ENCODE measurements at regions not wholly inside any gene's neighbourhood (a gene's known extent, or its start where the extent isn't known, plus 50 kb on each side); places are given as distances from the start of the nearest gene placed in this dataset.

DNA sequence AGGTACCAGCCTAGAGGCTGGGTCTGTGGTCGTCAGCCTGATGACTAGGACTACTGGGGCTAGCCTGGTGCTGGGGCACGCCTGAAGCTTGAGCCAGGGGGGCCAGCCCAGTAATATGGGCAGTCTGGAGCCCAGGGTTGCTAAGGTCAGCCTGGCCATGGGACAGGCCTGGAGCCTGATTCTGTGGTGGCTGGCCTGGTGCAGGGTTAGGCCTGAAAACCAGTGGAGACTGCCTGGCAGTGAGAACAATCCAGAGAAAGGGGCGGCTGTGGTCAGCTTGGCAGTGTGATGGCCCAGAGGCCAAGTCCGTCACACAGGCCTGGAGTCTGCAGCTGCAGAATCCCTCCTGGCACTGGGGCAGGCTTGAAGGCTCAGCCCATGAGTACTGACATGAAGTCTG is 445.8 kb downstream of the SATB2 start:
- H3K36me3 ChIP-seq (ENCODE audit: control insufficient read depth, insufficient read depth, low read length), result no peaks in the 10 kb centered on the region
- no peak overlapping the region for H3K9ac ChIP-seq (ENCODE audit: low read length)
- H3K27me3 ChIP-seq (ENCODE audit: control insufficient read depth, insufficient read depth, low read length), result no peaks in the 10 kb centered on the region
- no peak overlapping the region for H3K4me3 ChIP-seq (ENCODE audit: low read length)
- H3K27ac ChIP-seq (ENCODE audit: low read depth, low read length), result no peak overlapping the region
- no peaks in the 10 kb centered on the region for H3K4me1 ChIP-seq (ENCODE audit: control insufficient read depth, insufficient read depth, low read length)

DNA sequence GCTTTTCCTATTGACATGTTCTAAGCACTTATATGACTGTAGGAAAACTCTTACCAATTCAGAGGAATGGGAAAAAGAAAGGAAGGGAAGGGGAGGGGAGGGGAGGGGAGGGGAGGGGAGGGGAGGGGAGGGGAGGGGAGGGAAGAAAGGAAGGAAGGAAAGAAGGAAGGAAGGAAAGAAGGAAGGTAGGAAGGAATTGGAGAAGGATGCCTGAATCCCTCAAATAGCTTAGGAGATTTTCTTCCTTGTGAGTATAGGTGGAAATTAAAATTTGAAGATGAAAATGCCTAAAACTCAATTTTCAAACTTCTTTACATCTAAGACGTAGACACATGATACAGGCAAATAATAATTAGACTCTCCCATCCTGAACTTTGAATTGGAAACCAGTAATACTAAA is 463.1 kb downstream of the SATB2 start:
- Histone ChIP-seq H3K27ac (ENCODE audit: low read depth, low read length) (no peak overlapping the region), H3K36me3 (ENCODE audit: control insufficient read depth, insufficient read depth, low read length) (no peaks in the 10 kb centered on the region), H3K4me3 (ENCODE audit: low read length) (no peak overlapping the region), H3K9ac (ENCODE audit: low read length) (no peak overlapping the region), H3K4me1 (ENCODE audit: control insufficient read depth, insufficient read depth, low read length) (no peaks in the 10 kb centered on the region), H3K27me3 (ENCODE audit: control insufficient read depth, insufficient read depth, low read length) (no peaks in the 10 kb centered on the region)

DNA sequence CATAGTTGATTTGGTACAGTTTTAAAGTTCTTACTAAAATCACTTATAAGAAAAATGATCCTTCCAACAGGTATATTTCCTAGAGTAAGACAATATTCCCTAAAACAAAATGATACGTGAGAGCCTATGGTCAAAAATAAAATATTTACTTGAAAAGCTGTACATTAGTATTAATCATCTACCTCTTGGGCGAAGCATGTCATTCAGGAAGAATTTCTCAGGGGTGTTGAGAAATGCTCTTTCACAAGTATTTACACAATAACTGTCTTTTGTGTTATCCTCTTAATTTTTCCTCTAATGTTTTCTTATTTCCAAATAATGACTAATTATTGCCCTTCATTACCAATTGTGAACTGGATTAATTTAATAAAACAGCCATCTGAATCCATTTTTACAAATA is 466.3 kb downstream of the SATB2 start:
- Histone ChIP-seq H3K27me3 (ENCODE audit: control insufficient read depth, insufficient read depth, low read length) (no peaks in the 10 kb centered on the region), H3K4me1 (ENCODE audit: control insufficient read depth, insufficient read depth, low read length) (no peaks in the 10 kb centered on the region), H3K9ac (ENCODE audit: low read length) (no peak overlapping the region), H3K4me3 (ENCODE audit: low read length) (no peak overlapping the region), H3K27ac (ENCODE audit: low read depth, low read length) (no peak overlapping the region), H3K36me3 (ENCODE audit: control insufficient read depth, insufficient read depth, low read length) (no peaks in the 10 kb centered on the region)

DNA sequence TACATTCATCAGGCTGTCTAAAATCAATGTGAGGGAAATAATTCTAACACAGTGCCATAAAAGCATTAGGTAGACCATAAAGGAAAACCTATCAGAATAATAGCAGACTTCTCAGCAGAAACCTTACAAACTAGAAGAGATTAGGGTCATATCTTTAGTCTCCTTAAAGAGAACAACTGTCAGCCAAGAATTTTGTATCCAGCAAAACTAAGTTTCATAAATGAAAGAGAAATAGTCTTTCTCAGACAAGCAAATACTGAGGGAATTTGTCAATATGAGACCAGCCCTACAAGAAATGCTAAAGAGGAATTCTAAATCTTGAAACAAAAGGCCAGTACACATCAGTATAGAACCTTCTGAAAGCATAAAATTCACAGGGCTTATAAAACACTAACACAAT is 482.0 kb downstream of the SATB2 start:
- H3K9ac ChIP-seq (ENCODE audit: low read length), result no peak overlapping the region
- H3K36me3 ChIP-seq (ENCODE audit: control insufficient read depth, insufficient read depth, low read length), result no peaks in the 10 kb centered on the region
- H3K27ac ChIP-seq (ENCODE audit: low read depth, low read length), result no peak overlapping the region
- no peaks in the 10 kb centered on the region for H3K27me3 ChIP-seq (ENCODE audit: control insufficient read depth, insufficient read depth, low read length)
- H3K4me3 ChIP-seq (ENCODE audit: low read length), result no peak overlapping the region
- no peaks in the 10 kb centered on the region for H3K4me1 ChIP-seq (ENCODE audit: control insufficient read depth, insufficient read depth, low read length)

DNA sequence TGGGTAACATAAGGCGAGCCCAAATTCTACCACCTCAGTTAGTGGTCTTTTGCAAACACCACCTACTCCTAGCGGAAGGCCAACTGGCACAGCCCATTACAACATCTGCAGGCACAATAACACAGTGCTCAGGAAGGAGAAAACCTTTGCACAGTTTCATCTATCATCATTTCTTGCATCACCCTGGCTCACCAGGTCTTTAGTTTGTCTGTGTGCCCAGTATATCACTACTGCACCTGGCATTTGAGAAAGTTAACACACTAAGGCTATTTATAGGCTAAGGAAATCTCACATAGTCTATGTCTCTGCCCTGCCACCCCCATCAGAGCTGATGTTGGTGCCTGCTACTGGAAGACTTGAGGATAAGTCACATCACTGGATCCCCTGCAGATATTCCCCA is 484.0 kb downstream of the SATB2 start:
- H3K27me3 ChIP-seq (ENCODE audit: control insufficient read depth, insufficient read depth, low read length), result no peaks in the 10 kb centered on the region
- no peak overlapping the region for H3K9ac ChIP-seq (ENCODE audit: low read length)
- no peak overlapping the region for H3K4me3 ChIP-seq (ENCODE audit: low read length)
- no peaks in the 10 kb centered on the region for H3K4me1 ChIP-seq (ENCODE audit: control insufficient read depth, insufficient read depth, low read length)
- no peaks in the 10 kb centered on the region for H3K36me3 ChIP-seq (ENCODE audit: control insufficient read depth, insufficient read depth, low read length)
- no peak overlapping the region for H3K27ac ChIP-seq (ENCODE audit: low read depth, low read length)

DNA sequence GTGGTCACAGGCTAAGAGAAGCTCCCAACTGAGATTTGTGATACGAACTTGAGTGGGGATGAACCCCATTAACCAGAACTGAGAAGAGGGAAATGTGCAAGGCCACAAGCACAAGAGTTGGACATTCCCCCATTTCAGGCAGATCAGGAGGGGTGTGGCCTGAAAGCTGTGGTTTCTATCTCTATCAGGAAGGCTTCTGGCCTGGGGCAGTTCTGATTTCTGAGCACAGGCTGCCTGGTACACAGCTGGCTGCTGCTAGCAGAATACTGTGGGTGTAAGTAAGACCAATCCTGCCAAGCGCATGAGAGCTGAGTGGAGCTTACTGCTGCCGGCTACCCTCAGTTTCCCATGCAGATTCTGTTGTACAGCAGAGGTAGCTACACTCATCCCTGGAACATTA is 484.6 kb downstream of the SATB2 start:
- Histone ChIP-seq H3K9ac (ENCODE audit: low read length) (no peak overlapping the region), H3K4me3 (ENCODE audit: low read length) (no peak overlapping the region), H3K36me3 (ENCODE audit: control insufficient read depth, insufficient read depth, low read length) (no peaks in the 10 kb centered on the region), H3K27me3 (ENCODE audit: control insufficient read depth, insufficient read depth, low read length) (no peaks in the 10 kb centered on the region), H3K27ac (ENCODE audit: low read depth, low read length) (no peak overlapping the region), H3K4me1 (ENCODE audit: control insufficient read depth, insufficient read depth, low read length) (no peaks in the 10 kb centered on the region)

DNA sequence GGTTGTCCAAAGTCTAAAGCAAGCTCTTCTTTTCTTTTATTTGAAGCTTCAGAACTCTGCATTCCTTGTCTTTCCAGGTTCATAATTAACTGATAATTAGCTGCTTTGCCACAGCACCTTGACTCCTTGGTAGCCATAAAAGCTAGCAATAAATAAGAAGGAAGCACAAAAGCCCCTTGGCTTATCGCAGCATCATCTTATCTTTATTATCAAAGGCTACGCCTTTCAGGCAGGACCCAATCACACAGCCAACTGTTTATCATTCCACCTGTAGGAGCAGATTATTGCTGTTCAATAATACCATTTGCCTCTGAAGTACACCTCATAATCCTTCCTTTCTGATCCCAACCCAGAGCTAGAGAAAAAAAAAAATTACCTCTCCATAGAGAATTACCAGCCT is 489.2 kb downstream of the SATB2 start:
- no peak overlapping the region for H3K4me3 ChIP-seq (ENCODE audit: low read length)
- no peaks in the 10 kb centered on the region for H3K36me3 ChIP-seq (ENCODE audit: control insufficient read depth, insufficient read depth, low read length)
- no peak overlapping the region for H3K9ac ChIP-seq (ENCODE audit: low read length)
- H3K27ac ChIP-seq (ENCODE audit: low read depth, low read length), result no peak overlapping the region
- H3K27me3 ChIP-seq (ENCODE audit: control insufficient read depth, insufficient read depth, low read length), result no peaks in the 10 kb centered on the region
- H3K4me1 ChIP-seq (ENCODE audit: control insufficient read depth, insufficient read depth, low read length), result no peaks in the 10 kb centered on the region

DNA sequence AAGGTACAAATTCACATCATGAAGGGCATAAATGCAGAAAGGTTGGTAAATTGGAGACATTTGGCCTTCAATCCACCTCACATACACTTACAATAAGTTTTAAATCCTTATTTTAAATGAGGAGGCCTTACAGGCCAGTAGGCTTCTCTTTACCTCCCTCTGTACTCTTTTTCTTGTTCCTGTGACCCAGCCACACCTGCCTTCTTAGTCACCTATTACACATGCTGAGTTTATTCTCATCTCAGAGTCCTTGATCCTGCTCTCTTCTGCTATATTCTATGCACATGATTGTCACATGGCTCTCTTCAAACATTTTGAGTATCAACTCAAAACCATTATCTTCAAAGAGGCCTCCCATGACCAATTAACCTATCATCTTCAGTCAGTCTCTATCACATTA is 491.5 kb downstream of the SATB2 start:
- Histone ChIP-seq H3K4me3 (ENCODE audit: low read length) (no peak overlapping the region), H3K27ac (ENCODE audit: low read depth, low read length) (no peak overlapping the region), H3K9ac (ENCODE audit: low read length) (no peak overlapping the region), H3K36me3 (ENCODE audit: control insufficient read depth, insufficient read depth, low read length) (no peaks in the 10 kb centered on the region), H3K4me1 (ENCODE audit: control insufficient read depth, insufficient read depth, low read length) (no peaks in the 10 kb centered on the region), H3K27me3 (ENCODE audit: control insufficient read depth, insufficient read depth, low read length) (no peaks in the 10 kb centered on the region)

DNA sequence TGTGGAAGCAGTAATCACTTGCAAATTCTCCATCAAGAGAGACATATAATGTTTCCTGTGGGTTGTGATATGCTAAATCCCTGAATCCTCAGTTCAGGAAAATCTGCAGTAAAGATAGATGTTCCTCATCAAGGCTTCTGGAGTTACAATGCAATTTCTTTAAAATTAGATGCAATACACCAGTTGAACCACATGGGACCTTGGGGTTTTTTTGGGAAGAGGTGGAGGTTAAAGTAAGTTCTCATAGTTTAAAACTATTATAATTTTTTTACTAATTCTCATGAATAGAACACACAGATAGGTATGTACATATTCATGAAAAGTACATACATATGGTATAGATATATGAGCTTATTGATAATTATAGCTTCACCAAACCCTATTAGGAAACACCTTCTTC is 496.2 kb downstream of the SATB2 start:
- Histone ChIP-seq H3K27ac (ENCODE audit: low read depth, low read length) (no peak overlapping the region), H3K4me3 (ENCODE audit: low read length) (no peak overlapping the region), H3K27me3 (ENCODE audit: control insufficient read depth, insufficient read depth, low read length) (no peaks in the 10 kb centered on the region), H3K36me3 (ENCODE audit: control insufficient read depth, insufficient read depth, low read length) (no peaks in the 10 kb centered on the region), H3K9ac (ENCODE audit: low read length) (no peak overlapping the region), H3K4me1 (ENCODE audit: control insufficient read depth, insufficient read depth, low read length) (no peaks in the 10 kb centered on the region)

DNA sequence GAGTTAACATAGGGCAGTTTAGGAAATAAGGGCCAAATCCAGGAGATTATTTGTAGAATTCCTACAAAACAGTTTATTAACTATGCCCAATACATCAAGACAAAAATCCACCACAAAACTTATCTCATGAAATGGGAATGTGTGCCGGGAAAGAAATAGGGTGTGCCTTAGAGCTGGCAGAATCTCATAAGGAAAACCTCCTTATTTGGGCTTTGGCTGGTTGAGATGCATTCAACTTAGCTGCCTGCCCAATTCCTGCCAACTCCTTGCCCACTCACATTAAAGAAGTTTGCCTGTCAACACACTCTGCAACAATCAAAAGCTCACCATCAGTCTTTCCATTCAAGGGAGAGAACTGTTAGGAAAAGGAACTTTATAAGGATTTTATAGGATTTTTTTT is 500.6 kb downstream of the SATB2 start:
- Histone ChIP-seq H3K27ac (ENCODE audit: low read depth, low read length) (no peak overlapping the region), H3K4me1 (ENCODE audit: control insufficient read depth, insufficient read depth, low read length) (no peaks in the 10 kb centered on the region), H3K9ac (ENCODE audit: low read length) (no peak overlapping the region), H3K4me3 (ENCODE audit: low read length) (no peak overlapping the region), H3K36me3 (ENCODE audit: control insufficient read depth, insufficient read depth, low read length) (no peaks in the 10 kb centered on the region), H3K27me3 (ENCODE audit: control insufficient read depth, insufficient read depth, low read length) (no peaks in the 10 kb centered on the region)

DNA sequence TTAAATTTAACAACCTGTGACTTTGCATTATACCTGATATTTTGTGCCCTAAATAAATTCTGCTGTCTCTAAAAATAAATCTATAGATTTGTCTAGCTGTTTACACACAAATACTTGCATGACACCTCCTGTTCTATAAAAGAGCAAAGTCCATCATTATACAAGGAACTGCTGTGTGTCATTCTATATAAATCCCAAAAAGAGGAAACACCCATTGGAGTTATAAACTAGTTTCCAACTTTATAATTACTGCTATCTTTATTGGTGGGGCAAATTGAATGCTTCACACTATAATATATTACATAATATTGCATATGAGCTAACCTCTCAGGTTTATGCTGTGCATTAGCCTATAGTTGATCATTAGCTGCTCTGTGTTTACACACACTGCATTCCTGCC is 504.4 kb downstream of the SATB2 start:
- H3K27me3 ChIP-seq (ENCODE audit: control insufficient read depth, insufficient read depth, low read length), result no peaks in the 10 kb centered on the region
- no peaks in the 10 kb centered on the region for H3K36me3 ChIP-seq (ENCODE audit: control insufficient read depth, insufficient read depth, low read length)
- H3K4me3 ChIP-seq (ENCODE audit: low read length), result no peak overlapping the region
- H3K4me1 ChIP-seq (ENCODE audit: control insufficient read depth, insufficient read depth, low read length), result no peaks in the 10 kb centered on the region
- H3K9ac ChIP-seq (ENCODE audit: low read length), result no peak overlapping the region
- no peak overlapping the region for H3K27ac ChIP-seq (ENCODE audit: low read depth, low read length)

DNA sequence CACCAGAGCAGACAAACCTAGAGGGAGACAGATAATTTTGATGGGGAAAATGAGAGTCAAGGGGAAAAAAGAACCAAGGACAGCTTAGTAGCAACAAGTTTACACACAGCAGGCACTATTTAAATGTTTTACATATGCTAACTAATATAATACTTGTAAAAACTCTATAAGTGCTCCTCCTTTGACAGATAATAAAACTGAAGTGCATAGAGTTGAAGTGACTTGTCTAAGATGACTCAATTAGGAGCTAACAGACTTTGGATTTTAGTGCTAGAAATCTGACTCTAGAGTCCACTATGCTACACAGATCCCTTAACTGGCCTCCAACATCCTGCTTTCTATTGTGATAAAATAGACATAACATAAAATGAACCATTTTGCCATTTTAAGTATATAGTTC is 506.9 kb downstream of the SATB2 start:
- Histone ChIP-seq H3K36me3 (ENCODE audit: control insufficient read depth, insufficient read depth, low read length) (no peaks in the 10 kb centered on the region), H3K4me3 (ENCODE audit: low read length) (no peak overlapping the region), H3K4me1 (ENCODE audit: control insufficient read depth, insufficient read depth, low read length) (no peaks in the 10 kb centered on the region)

DNA sequence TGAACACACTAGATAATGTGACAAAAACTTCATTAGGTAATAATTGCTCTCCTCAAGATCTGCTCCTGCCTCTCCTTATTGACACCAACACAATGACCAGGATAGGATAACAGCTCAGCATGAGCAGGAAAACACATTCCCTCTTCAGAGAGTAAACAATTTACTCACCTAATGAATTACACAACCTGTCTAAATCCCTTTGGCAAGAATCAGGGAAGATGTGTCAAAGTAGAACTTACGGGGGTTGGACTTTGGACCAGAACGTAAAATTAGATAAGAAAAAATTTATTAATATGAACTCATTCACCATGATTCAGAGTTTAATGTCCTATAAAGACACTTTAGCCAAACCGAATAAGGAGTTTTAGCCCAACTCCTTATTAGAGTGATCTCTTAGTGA is 512.2 kb downstream of the SATB2 start:
- Histone ChIP-seq H3K4me1 (ENCODE audit: control insufficient read depth, insufficient read depth, low read length) (no peaks in the 10 kb centered on the region), H3K36me3 (ENCODE audit: control insufficient read depth, insufficient read depth, low read length) (no peaks in the 10 kb centered on the region), H3K27ac (ENCODE audit: low read depth, low read length) (no peak overlapping the region), H3K9ac (ENCODE audit: low read length) (no peak overlapping the region), H3K27me3 (ENCODE audit: control insufficient read depth, insufficient read depth, low read length) (no peaks in the 10 kb centered on the region), H3K4me3 (ENCODE audit: low read length) (no peak overlapping the region)

More for the DNA sequence above, 506.9 kb downstream of the SATB2 start:
- Histone ChIP-seq H3K27me3 (ENCODE audit: control insufficient read depth, insufficient read depth, low read length) (no peaks in the 10 kb centered on the region), H3K27ac (ENCODE audit: low read depth, low read length) (no peak overlapping the region), H3K9ac (ENCODE audit: low read length) (no peak overlapping the region)

DNA sequence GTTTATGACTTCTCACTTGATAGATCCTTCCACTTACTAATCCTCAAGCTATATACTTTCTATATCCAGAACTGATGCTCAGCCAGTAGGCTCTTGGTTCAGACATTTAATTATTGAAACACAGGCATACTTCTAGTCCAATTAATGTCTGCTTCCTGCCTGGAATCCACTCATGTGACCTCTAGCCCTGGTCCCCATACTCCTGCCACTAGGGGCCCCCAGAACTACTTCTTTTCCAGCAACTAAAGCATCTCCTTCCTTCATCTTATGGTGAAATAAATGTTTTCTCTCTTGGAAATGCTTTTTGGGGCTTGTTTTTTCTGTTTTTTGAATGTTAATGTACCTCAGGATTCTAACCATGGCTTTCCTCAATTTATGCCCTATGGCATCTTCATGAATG is 527.6 kb downstream of the SATB2 start:
- no peak overlapping the region for H3K4me3 ChIP-seq (ENCODE audit: low read length)
- H3K36me3 ChIP-seq (ENCODE audit: control insufficient read depth, insufficient read depth, low read length), result no peaks in the 10 kb centered on the region
- no peaks in the 10 kb centered on the region for H3K27me3 ChIP-seq (ENCODE audit: control insufficient read depth, insufficient read depth, low read length)
- H3K4me1 ChIP-seq (ENCODE audit: control insufficient read depth, insufficient read depth, low read length), result no peaks in the 10 kb centered on the region
- H3K9ac ChIP-seq (ENCODE audit: low read length), result no peak overlapping the region
- H3K27ac ChIP-seq (ENCODE audit: low read depth, low read length), result no peak overlapping the region

Measured in rectal smooth muscle tissue (tissue), 1 donor.